IPS-NIHi7 (cell line): ENCODE measurements at regions not wholly inside any gene's neighbourhood (a gene's known extent, or its start where the extent isn't known, plus 50 kb on each side); places are given as distances from the start of the nearest gene placed in this dataset.
A peak's percentile ranks its signal among the peaks of the same experiment; 100 is the strongest.
"Not testable (repeated sequence)": the region's sequence is repeated elsewhere in the genome, so short reads cannot be mapped to it uniquely, and the experiment has no call there.

ENCODE experiments used
- DNase-seq: peaks from one replicate; pipeline ENCODE4 v3.0.0; 2012; ENCODE audit warnings: mixed read lengths; ENCODE audit errors: extremely low spot score

DNA sequence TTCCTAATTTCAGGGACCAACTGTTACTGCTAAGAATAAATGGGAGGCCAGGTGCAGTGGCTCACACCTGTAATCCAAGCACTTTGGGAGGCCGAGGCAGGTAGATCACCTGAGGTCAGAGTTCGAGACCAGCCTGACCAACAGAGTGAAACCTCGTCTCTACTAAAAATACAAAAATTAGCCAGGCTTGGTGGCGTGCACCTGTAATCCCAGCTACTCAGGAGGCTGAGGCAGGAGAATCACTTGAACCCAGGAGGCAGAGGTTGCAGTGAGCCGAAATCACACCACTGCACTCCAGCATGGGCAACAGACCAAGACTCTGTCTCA, 95.6 kb upstream of the CHD2 start:
- not testable (repeated sequence) for DNase-seq

- DNase-seq: no peak
Observed at GRCh38 chr15:92805080-92805690, 94.9 kb upstream of the CHD2 start.

DNA sequence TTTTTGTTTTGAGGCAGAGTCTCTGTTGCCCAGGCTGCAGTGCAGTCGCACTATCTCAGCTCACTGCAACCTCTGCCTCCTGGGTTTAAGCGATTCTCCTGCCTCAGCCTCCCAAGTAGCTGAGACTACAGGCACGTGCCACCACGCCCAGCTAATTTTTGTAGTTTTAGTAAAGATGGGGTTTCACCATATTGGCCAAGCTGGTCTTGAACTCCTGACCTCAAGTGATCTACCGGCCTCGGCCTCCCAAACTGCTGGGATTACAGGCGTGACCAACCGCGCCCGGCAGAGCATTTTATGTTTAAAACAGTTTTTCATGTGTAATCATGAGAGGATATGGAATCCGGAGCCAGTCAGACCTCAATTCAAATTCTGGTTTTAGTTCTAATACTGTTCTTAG, 94.0 kb upstream of the CHD2 start:
- DNase-seq: not testable (repeated sequence)

GRCh38 chr15:92806763-92807162, 93.4 kb upstream of the CHD2 start:
- DNase-seq: no peak

- no peak for DNase-seq
Observed at GRCh38 chr15:92807971-92808571, 92.1 kb upstream of the CHD2 start.

DNA sequence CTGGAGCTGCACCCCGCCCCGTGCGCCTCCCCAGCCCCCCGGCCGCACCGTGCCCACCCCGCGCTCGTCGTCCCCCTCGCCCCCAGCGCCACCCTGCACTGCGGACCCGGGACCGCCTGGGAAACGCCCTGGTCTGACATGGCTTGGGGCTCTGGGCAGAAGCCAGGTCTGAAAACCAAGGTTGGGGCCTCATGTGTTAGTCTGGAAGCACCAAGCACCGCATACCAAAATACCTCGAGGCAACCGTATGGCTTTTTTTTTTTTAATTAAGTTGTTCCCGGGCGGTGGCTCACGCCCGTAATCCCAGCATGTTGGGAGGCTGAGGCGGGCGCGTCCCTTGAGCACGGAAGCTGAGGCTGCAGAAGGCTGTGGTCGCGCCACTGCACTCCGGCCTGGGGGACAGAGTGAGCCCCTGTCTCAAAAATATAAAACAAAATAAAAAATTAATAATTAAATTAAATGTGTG, 91.5 kb upstream of the CHD2 start:
- no peak for DNase-seq

- peak; percentile 94 for DNase-seq
Observed at GRCh38 chr15:92809064-92809879, 90.9 kb upstream of the CHD2 start.

DNA sequence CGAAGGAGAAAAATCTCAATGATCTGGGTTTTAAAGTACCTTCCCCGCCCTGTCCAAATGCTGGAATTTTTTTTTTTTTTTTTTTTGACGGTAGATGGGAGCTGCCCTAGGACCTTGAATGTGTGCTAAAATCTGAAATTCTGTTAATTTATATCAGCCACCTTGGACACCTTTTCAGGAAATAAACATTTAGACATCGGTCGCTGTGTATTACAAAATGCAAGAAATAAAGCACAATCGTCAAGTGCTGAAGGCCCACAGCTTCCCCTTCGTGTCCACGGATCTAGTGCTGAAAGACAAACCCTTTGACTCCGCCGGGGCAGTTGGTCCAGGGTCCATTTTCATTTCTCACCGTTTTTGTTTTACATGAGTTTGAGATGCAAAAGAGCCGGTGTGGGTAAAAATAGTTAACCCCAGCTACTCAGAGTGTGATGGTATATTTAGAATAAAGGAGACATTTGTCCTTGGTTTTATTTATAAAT, 90.2 kb upstream of the CHD2 start:
- no peak for DNase-seq

- DNase-seq: no peak
Observed at GRCh38 chr15:92810418-92811138, 89.5 kb upstream of the CHD2 start.

DNA sequence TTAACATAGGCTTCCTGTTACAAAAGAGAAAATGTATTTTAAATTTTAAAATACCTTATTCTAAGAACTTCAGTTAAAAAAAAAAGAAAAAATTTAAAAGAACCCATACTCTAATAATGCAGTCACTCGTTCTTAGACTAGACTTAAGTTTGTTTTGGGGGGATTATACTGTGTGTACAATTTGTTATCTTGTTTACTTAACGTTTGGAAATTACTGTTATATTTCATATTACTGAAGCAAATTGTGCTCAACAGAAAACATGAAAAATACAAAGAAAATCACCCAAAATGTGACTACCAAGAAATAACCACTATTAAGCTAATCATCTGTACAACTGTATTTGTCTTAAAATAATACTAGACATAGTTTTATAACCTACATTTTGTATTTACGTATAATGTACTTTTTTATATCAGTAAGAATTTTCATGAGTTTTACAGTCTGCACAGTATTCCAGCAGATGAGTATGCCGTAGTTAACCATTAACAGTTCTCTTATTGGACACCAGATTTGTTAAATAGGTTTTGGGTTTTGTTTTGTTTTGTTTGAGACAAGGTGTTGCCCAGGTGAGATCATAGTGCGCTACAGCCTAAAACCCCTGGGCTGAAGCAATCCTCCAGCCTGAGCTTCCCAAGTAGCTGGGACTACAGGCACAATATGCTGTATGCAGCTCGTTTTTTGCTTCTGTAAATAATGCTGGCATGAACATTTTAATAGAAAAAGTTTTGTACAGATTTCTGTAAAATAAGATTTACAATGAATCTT, 88.8 kb upstream of the CHD2 start:
- no peak for DNase-seq

DNA sequence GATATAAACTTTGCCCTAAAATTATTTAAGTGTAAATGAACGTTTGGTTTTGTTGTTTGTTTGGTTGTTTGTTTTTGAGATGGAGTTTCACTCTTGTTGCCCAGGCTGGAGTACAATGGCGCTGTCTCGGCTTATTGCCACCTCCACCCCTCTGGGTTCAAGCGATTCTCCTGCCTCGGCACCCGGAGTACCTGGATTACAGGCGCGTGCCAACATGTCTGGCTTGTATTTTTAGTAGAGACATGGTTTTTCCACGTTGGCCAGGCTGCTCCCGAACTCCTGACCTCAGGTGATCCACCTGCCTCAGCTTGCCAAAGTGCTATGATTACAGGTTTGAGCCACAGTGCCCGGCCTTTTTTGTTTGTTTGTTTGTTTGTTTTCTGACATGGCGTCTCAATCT, 87.9 kb upstream of the CHD2 start:
- DNase-seq: no peak

GRCh38 chr15:92813485-92813884, 86.6 kb upstream of the CHD2 start:
- no peak for DNase-seq

- DNase-seq: no peak
Observed at GRCh38 chr15:92817339-92817886, 82.7 kb upstream of the CHD2 start.

- DNase-seq: peak; percentile 36
Observed at GRCh38 chr15:92818651-92819277, 81.4 kb upstream of the CHD2 start.

DNA sequence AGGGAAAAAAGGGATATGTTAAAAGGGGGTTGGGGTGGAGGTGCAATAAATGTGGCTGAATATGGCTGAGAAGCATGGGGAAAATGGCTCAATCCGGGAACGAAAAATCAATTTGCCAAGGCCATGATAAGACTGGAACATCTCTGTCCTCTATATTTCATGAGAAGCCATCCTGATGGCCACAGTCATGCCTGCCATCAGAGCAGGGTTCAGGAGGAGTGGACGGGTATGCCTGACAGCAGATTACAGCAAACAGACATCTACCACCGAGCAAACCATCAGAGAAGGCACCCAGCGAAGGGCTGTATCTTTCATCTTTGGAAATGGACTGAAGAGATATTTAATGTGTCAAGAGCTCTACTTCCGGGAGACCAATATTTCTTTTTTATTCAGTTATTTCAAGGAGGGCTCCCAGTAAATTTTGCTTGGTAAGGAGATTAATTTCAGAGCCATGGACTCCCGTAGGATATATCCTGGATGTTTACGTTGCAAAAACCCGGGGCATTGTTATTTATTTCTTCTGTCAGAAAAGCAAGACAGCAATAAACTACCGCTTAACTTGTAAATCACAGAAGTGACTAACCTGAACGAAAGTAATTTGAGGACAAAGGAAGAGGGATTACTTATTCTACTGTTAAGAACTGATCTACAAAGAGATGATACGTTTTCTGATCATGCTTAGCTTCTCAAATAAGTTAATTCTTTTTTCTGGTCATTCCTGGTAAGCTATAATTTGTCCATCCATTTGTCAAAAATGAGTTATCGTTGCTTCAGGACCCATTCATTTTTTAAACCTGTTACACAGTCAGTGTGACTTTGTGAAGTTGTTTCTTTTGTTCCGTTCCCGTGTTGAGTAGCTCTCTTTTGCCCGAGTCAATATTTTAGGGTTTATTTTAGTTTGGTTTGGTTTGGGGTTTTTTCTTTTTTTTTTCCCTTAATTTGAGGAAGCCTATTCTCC, 80.6 kb upstream of the CHD2 start:
- no peak for DNase-seq

GRCh38 chr15:92820236-92821021, 79.7 kb upstream of the CHD2 start:
- DNase-seq: peak; percentile 93

DNA sequence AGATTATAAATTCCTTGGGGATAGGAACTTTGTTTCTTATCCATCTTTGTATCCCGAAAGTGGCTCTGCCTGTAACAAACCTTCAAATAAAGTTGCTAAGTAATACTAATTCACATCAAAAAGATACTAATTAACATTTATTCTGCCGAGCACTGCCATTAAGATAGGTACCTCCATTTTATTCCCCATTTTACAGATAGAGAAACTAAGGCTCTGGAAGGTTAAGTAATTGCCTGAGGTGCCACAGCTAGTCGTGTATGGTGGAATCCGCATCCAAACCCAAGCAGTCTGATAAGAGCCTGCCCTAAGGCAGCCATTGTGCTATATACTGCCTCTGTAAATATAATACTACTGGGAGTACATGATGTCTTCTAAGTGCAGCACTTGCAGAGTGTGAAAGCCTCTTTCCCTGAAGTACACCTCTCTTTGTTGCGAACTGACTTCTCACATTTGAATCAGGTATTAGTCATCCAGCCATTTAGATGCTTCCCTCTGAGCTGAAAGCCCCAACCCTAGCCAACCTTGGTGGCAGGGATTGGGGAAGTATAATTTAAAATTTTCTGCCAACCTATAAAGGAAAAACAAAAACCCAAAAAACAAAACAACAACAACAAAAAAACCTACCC, 78.5 kb upstream of the CHD2 start:
- no peak for DNase-seq
